ENCODE measurements at regions not wholly inside any gene's neighbourhood (a gene's known extent, or its start where the extent isn't known, plus 50 kb on each side); places are given as distances from the start of the nearest gene placed in this dataset.

DNA sequence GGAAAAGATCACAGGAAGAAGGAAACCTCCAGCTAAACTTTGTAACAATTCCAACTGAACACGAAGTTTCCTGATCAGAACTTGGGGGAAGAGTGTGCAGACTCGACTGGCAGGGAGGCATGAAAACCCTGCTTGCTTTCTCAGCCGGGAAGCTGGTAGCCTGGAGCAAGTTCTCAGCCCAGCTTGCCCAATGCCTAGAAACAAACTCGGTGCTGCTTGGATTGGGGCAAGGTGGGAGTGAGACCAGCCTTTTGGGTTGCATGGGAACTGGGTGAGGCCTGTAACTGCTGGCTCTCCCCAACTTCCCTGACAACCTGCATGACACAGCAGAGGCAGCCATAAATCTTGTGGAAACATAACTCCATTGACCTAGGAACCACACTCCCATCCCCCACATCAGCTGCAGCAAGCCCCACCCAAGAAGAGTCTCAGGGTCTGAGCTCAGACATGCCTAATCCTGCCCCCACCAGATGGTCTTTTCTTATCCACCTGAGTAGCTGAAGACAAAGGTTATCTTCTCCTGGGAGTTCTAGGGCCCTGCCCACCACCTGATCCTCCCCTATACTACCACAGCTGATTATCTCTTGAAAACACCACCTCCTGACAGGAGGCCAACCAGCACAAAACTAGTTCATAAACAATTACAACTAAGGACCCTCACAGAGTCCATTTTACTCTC is 1859.7 kb upstream of the CELF4 start:
- H3K36me3 ChIP-seq (ENCODE audit: control insufficient read depth, insufficient read depth, low read length) = no peaks in the 10 kb centered on the region
- no peaks in the 10 kb centered on the region for H3K27me3 ChIP-seq (replicated peaks; ENCODE audit: control insufficient read depth, insufficient read depth, low read length)
- no peak overlapping the region for H3K4me3 ChIP-seq (replicated peaks; ENCODE audit: low read depth, low read length)
- TF ChIP-seq, protein P1, sequence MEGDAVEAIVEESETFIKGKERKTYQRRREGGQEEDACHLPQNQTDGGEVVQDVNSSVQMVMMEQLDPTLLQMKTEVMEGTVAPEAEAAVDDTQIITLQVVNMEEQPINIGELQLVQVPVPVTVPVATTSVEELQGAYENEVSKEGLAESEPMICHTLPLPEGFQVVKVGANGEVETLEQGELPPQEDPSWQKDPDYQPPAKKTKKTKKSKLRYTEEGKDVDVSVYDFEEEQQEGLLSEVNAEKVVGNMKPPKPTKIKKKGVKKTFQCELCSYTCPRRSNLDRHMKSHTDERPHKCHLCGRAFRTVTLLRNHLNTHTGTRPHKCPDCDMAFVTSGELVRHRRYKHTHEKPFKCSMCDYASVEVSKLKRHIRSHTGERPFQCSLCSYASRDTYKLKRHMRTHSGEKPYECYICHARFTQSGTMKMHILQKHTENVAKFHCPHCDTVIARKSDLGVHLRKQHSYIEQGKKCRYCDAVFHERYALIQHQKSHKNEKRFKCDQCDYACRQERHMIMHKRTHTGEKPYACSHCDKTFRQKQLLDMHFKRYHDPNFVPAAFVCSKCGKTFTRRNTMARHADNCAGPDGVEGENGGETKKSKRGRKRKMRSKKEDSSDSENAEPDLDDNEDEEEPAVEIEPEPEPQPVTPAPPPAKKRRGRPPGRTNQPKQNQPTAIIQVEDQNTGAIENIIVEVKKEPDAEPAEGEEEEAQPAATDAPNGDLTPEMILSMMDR (IDR thresholded peaks at IDR 0.05; ENCODE audit: insufficient read depth, low read length, poor library complexity, severe bottlenecking) = no peak
- DNase-seq (ENCODE audit: extremely low read depth, insufficient read length) = no peak

DNA sequence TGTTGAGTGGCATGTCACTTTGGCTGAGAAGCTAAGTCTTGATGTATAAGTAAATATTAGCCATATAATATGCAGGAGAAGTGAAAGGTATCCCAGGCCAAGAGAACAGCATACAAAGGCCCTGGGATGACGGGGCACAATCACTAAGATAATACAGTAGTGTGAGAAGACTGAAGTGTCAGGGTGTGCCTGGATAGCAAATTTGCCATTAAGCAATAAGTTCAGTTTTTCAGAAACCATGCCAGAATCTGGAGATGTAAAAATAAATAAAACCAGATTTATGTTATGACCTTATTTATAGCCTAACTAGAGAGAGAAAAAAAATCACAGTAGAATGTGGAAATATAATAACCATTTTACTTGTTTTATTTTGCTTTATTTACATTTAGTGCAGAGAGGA is 1858.7 kb upstream of the CELF4 start:
- Histone ChIP-seq H3K36me3 (ENCODE audit: control insufficient read depth, insufficient read depth, low read length) (no peaks in the 10 kb centered on the region), H3K27me3 (replicated peaks; ENCODE audit: control insufficient read depth, insufficient read depth, low read length) (no peaks in the 10 kb centered on the region), H3K4me3 (replicated peaks; ENCODE audit: low read depth, low read length) (no peak overlapping the region)
- TF ChIP-seq, protein P1 (IDR thresholded peaks at IDR 0.05; ENCODE audit: insufficient read depth, low read length, poor library complexity, severe bottlenecking) = no peak
- no peak for DNase-seq (ENCODE audit: extremely low read depth, insufficient read length)

DNA sequence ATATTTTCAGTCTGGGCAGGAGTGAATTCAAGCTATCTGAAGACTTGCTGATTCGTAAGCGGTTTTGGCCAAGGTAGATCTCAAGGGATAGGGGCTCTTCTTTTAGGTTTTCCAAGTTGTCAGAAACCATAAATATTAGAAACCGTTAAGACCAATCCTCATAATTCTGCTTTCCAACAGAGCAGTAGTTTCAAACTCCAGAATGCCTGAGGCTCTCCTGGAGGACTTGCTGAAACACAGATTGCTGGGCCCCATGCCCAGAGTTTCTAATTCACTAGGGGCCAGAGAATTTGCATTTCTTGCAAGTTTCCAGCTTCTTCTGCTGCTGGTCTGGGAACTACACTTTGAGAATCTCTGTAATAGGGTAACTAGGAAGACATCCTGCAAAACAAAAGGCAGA is 1855.7 kb upstream of the CELF4 start:
- no peak overlapping the region for H3K4me3 ChIP-seq (replicated peaks; ENCODE audit: low read depth, low read length)
- DNase-seq (ENCODE audit: extremely low read depth, insufficient read length) = no peak
- TF ChIP-seq, protein P1 (IDR thresholded peaks at IDR 0.05; ENCODE audit: insufficient read depth, low read length, poor library complexity, severe bottlenecking) = no peak
- H3K36me3 ChIP-seq (ENCODE audit: control insufficient read depth, insufficient read depth, low read length) = no peaks in the 10 kb centered on the region
- H3K27me3 ChIP-seq (replicated peaks; ENCODE audit: control insufficient read depth, insufficient read depth, low read length) = no peaks in the 10 kb centered on the region

DNA sequence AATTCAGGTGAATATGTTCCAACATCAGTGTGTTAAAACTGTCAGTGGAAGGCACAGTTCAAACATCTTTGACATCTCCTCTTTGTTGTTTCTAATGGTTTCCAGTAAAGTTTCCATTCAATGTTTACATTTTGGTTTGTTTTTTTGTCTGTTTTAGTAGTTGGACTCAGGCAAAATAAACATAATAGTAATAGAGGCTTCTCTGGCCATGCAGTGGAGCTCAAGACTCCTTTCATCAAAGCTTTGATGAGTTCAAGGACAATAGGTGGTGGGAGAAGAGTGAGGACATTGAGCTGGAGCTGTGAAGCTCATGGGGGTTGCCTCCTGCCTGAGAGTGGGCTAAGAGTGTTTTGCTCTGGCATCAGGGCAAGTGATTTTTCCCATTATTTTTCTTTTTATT is 1853.7 kb upstream of the CELF4 start:
- Histone ChIP-seq H3K27me3 (replicated peaks; ENCODE audit: control insufficient read depth, insufficient read depth, low read length) (no peaks in the 10 kb centered on the region), H3K36me3 (ENCODE audit: control insufficient read depth, insufficient read depth, low read length) (no peaks in the 10 kb centered on the region), H3K4me3 (replicated peaks; ENCODE audit: low read depth, low read length) (no peak overlapping the region)
- TF ChIP-seq, protein P1 (IDR thresholded peaks at IDR 0.05; ENCODE audit: insufficient read depth, low read length, poor library complexity, severe bottlenecking) = no peak
- no peak for DNase-seq (ENCODE audit: extremely low read depth, insufficient read length)

DNA sequence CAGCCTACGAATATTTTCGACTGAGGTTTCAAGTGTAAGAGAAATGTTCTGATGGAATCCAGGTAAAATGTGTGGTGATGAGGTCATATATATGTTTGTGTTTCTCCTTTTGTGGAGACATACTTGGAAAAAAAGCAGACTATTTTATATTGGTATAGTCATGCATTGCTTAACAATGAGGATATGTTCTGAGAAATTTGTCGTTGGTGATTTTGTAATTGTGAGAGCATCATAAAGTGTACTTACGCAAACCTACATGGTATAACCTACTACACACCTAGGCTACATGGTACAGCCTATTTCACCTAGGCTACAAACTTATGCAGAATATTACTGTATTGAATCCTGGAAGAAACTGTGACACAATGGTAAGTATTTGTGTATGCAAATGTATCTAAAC is 1849.9 kb upstream of the CELF4 start:
- no peaks in the 10 kb centered on the region for H3K36me3 ChIP-seq (ENCODE audit: control insufficient read depth, insufficient read depth, low read length)
- TF ChIP-seq, protein P1 (IDR thresholded peaks at IDR 0.05; ENCODE audit: insufficient read depth, low read length, poor library complexity, severe bottlenecking) = no peak
- no peak for DNase-seq (ENCODE audit: extremely low read depth, insufficient read length)
- H3K27me3 ChIP-seq (replicated peaks; ENCODE audit: control insufficient read depth, insufficient read depth, low read length) = no peaks in the 10 kb centered on the region
- no peak overlapping the region for H3K4me3 ChIP-seq (replicated peaks; ENCODE audit: low read depth, low read length)

All from GM06990 (cell line).